Lower leg skin (tissue), 3 donors: ENCODE measurements at regions not wholly inside any gene's neighbourhood (a gene's known extent, or its start where the extent isn't known, plus 50 kb on each side); places are given as distances from the start of the nearest gene placed in this dataset.

Experiments used
- CTCF ChIP-seq, 3 donors: fragments of 450-650 bp; IDR thresholded peaks; one replicate each; pipeline ENCODE4 v1.5.1; 2016; ENCODE audit warnings: antibody characterized with exemption in 3 of 3, mild to moderate bottlenecking in 3 of 3, moderate library complexity in 2 of 3
- POLR2A ChIP-seq, 2 donors: fragments of 450-650 bp; IDR thresholded peaks; one replicate each; pipeline ENCODE4 v1.6.1; 2016 to 2017; ENCODE audit warnings: antibody characterized with exemption in 2 of 2, mild to moderate bottlenecking in 1 of 2, moderate library complexity in 1 of 2

- no peak for TF ChIP-seq CTCF (IDR thresholded peaks at IDR 0.05)
- TF ChIP-seq POLR2A (IDR thresholded peaks at IDR 0.05) = no peak
These were observed 81.6 kb upstream of the PMEPA1 start for GRCh38 chr20:57791178-57791962.
